GM19025 (cell line): ENCODE measurements at regions not wholly inside any gene's neighbourhood (a gene's known extent, or its start where the extent isn't known, plus 50 kb on each side); places are given as distances from the start of the nearest gene placed in this dataset.
A peak's percentile ranks its signal among the peaks of the same experiment; 100 is the strongest.
"Not testable (repeated sequence)": the region's sequence is repeated elsewhere in the genome, so short reads cannot be mapped to it uniquely, and the experiment has no call there.

ENCODE experiments used
- ATAC-seq: cut with Tn5 transposase; IDR thresholded peaks from one replicate; pipeline ENCODE4 v1.9.1; 2021; ENCODE audit warnings: mild to moderate bottlenecking, low read depth, moderate library complexity; ENCODE audit not compliant: unreplicated experiment

DNA sequence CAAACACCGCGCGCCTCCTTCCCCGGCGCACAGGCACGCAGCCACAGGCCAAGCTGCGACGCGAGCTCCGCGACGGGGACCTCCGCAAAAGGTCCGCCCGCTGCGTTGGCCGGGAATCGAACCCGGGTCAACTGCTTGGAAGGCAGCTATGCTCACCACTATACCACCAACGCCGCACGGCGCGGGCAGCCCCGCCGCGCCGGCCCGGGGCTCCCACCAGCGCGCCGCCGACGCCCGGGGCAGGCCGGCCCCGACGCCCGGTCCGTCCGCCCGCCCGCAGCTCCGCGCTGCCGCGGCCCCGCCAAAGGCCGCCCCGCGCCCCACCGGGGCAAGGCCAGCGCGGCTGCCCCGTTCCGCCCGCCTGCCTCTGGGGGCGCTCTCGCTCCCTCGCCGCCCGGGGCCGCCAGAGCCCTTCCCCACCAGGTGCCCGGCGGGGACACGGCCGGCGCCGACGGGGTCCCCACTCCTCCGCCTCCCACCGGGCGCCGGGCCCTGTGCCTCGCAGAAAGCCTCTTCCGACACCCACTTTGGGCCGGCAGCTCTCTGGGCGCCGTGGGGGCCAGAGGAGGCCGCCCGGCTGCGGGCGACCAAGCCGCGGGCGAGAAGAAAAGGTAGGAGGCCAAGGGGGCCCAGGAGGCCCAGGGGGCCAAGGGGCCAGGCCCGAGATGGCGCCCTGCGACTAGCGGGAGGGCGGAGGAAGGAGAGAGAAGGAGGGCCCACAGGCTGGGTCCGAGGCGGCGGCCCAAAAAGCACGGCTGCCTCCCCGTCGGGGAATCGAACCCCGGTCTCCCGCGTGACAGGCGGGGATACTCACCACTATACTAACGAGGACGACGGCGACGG, 50.2 kb upstream of the FCGR2A start:
- peak; percentile 22 for ATAC-seq

DNA sequence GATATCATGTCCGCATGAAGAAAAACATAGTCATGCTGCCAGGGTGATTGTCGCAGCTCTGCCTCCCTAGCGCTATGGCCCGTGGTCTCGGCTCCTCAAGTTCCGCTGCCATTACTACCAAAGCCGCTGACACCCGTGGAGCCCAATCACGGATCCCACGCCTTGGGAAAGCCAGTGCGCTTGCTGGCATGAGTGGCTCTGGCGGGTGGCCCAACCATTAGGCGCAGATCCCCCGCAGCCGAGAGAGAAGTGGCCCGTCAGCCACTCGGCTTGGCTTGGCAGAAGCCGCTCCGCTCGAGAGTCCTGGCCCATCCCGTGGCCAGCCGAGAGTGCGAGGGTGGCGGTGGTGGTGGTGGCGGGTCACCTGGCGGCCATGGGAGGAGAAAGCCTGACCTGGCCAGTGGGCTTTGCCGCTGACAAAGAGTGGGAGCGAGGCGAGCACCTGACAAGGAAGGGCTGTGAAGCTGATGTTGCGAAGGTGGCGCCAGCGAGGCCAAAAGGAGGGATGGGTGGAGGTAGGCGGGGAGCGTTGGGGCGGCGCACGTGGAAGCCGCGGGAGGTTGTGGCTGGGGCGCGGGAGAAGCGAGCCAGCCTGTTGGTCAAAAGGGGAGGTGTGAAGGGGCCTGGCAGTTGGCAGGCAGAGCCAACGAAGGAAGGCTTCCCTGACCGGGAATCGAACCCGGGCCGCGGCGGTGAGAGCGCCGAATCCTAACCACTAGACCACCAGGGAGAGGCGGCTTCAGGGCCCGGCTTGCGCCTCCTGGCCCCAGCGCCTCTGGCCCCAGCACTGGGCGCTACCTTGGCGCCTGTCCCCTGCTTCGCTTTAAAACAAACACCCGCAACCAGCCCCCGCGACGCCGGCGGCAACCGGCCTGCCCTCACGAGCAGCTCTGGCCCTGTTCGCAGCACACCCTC, 51.0 kb upstream of the FCGR2A start:
- peak; percentile 55 for ATAC-seq

DNA sequence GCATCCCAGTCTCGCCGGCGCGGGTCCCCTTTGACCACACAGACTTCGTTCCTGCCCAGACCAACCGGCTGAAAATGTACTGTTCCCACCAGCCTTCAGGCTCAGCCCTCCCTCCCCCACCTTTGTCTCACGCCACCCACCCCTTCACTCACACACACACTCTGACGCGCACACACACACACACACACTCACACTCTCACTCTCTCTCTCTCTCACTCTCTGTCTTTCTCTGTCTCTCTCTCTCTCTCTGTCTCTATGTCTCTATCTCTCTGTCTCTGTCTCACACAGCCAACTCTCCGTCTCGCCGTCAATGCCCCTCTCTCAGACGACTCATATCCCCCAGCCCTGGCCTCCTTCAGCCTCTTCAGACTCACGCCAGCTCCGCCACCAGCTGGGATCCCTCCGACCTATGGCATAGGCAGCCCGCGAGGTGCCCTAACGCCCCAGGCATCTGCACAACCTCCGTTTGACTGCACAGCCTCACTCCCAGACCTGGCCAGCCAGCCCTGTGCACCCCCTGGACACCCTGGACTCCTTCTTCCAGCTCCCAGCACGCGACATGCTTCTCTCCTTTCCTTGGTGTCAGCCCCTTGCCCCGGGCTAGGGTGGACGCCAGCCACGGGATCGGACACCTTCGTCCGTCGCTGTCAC, 53.4 kb upstream of the FCGR2A start:
- ATAC-seq, result not testable (repeated sequence)

DNA sequence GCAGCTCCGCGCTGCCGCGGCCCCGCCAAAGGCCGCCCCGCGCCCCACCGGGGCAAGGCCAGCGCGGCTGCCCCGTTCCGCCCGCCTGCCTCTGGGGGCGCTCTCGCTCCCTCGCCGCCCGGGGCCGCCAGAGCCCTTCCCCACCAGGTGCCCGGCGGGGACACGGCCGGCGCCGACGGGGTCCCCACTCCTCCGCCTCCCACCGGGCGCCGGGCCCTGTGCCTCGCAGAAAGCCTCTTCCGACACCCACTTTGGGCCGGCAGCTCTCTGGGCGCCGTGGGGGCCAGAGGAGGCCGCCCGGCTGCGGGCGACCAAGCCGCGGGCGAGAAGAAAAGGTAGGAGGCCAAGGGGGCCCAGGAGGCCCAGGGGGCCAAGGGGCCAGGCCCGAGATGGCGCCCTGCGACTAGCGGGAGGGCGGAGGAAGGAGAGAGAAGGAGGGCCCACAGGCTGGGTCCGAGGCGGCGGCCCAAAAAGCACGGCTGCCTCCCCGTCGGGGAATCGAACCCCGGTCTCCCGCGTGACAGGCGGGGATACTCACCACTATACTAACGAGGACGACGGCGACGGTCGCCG, 57.4 kb upstream of the FCGR2A start:
- ATAC-seq, result peak; percentile 32

DNA sequence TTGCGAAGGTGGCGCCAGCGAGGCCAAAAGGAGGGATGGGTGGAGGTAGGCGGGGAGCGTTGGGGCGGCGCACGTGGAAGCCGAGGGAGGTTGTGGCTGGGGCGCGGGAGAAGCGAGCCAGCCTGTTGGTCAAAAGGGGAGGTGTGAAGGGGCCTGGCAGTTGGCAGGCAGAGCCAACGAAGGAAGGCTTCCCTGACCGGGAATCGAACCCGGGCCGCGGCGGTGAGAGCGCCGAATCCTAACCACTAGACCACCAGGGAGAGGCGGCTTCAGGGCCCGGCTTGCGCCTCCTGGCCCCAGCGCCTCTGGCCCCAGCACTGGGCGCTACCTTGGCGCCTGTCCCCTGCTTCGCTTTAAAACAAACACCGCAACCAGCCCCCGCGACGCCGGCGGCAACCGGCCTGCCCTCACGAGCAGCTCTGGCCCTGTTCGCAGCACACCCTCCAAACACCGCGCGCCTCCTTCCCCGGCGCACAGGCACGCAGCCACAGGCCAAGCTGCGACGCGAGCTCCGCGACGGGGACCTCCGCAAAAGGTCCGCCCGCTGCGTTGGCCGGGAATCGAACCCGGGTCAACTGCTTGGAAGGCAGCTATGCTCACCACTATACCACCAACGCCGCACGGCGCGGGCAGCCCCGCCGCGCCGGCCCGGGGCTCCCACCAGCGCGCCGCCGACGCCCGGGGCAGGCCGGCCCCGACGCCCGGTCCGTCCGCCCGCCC, 58.1 kb upstream of the FCGR2A start:
- ATAC-seq, result peak; percentile 37

DNA sequence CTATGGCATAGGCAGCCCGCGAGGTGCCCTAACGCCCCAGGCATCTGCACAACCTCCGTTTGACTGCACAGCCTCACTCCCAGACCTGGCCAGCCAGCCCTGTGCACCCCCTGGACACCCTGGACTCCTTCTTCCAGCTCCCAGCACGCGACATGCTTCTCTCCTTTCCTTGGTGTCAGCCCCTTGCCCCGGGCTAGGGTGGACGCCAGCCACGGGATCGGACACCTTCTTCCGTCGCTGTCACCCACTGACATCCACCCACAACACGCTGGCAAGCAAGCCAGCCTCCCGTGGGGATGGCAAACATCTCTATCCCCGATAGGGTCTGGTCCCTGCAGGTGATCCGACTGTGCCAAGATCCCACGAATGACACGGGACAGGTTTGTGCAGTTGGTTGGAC, 60.5 kb upstream of the FCGR2A start:
- ATAC-seq, result not testable (repeated sequence)

DNA sequence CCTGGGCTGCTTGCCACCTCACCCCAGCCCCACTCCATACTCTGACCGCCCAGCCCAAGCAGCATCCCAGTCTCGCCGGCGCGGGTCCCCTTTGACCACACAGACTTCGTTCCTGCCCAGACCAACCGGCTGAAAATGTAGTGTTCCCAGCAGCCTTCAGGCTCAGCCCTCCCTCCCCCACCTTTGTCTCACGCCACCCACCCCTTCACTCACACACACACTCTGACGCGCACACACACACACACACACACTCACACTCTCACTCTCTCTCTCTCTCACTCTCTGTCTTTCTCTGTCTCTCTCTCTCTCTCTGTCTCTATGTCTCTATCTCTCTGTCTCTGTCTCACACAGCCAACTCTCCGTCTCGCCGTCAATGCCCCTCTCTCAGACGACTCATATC, 61.0 kb upstream of the FCGR2A start:
- not testable (repeated sequence) for ATAC-seq

DNA sequence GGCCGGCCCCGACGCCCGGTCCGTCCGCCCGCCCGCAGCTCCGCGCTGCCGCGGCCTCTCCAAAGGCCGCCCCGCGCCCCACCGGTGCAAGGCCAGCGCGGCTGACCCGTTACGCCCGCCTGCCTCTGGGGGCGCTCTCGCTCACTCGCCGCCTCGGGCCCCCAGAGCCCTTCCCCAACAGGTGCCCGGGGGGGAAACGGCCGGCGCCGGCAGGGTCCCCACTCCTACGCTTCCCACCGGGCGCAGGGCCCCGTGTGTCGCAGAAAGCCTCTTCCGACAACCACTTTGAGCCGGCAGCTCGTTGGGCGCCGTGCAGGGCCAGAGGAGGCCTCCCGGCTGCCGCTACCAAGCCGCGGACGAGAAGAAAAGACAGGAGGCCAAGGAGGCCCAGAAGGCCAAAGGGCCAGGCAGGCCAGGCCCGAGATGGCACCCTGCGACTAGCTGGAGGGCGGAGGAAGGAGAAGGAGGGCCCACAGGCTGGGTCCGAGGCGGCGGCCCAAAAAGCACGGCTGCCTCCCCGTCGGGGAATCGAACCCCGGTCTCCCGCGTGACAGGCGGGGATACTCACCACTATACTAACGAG, 64.9 kb upstream of the FCGR2A start:
- ATAC-seq, result peak; percentile 47

DNA sequence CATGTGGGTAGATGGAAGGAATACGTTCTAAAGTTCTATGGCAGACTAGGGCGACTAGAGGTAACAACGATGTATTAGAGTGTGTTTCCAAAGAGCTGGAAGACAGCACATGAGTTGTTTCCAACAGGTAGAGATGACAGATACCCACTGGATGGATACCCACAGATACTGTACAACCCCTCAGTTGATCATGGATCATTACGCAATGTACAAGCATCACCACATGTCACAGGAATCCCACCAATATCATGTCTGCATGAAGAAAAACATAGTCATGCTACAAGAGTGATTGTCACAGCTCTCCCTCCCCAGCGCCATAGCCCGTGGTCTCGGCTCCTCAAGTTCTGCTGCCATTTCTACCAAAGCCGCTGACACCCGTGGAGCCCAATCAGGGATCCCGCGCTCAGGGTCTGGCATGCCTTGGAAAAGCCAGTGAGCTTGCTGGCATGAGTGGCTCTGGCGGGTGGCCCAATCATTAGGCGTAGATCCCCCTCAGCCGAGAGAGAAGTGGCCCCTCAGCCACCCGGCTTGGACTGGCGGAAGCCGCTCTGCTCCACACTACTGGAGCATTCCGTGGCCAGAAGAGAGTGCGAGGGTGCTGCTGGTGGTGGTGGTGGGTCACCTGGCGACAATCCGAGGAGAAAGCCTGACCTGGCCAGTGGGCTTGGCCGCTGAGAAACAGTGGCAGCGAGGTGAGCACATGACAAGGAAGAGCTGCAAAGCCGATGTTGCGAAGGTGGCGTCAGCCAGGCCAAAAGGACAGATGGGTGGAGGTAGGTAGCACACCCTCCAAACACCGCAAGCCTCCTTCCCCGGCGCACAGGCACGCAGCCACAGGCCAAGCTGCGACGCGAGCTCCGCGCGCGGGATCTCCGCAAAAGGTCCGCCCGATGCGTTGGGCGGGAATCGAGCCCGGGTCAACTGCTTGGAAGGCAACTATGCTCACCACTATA, 65.7 kb upstream of the FCGR2A start:
- no peak for ATAC-seq

DNA sequence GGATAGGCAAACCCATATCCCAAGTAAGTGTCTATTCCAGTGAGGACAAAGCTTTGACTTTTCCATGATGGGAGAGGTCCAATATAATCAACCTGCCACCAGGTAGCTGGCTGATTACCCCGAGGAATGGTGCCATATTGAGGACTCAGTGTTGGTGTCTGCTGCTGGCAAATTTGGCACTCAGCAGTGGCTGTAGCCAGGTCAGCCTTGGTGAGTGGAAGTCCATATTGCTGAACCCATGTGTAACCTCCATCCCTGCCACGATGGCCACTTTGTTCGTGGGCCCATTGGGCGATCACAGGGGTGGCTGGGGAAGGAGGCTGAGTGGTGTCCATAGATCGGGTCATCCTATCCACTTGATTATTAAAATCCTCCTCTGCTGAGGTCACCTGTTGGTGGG, 65.5 kb upstream of the CFAP126 start:
- ATAC-seq, result not testable (repeated sequence)

DNA sequence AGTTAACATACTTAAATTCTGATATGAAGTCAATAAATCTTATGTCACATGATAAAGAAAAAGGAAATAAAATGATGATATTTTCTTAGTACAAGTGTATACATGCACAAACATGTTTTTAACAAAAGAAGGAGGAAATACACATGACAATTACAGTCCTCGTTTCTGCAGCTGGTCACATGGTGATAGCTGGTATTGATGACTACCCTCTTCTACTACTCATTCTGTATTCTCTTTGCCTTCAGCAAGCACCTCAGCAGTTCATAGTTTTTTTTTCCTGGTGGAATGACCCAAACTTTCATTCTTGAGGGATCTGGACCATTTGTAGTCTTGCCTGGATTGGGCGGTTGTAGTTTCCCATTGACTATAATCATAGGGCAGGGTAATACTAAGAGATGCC, 64.4 kb upstream of the CFAP126 start:
- ATAC-seq, result no peak

DNA sequence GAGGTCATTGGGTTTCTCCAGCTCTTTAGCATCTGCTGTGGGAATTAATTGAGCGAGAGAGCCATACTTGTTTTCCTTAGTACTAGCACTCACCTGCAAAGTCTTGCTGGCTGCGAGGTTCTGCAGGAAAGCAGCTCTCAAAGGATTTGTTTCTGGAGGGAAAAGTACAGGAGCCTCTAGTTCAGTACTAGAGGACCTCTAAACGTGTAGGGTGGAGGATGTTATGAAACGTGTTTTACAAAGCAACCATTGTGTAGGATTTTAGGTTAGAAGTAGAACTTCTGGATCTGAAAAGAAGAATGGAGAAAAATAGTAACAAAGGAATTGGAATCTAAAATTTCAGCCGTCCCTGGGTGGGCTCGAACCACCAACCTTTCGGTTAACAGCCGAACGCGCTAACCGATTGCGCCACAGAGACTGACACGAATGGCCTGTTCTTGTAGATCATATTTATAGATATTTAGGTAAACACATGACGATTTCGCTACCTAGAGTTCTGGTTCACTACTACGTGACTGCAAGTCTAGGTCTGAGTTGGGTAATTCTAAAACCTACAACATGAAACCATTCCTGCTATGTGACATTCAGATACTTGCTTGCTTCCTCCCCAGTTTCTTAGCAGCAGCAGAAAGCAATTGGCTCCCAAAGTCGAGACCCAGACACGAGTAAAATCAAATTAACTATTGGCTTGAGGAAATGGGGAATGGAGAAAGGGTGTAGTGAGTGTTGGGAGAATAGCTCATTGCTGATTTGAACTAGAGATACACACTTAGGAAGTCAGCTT, 60.2 kb upstream of the CFAP126 start:
- no peak for ATAC-seq

DNA sequence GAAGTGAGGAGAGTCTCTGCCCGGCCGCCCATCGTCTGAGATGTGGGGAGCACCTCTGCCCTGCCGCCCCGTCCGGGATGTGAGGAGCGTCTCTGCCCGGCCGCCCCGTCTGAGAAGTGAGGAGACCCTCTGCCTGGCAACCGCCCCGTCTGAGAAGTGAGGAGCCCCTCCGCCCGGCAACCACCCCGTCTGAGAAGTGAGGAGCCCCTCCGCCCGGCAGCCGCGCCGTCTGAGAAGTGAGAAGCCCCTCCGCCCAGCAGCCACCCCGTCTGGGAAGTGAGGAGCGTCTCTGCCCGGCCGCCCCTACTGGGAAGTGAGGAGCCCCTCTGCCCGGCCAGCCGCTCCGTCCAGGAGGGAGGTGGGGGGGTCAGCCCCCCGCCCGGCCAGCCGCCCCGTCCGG, 55.2 kb upstream of the CFAP126 start:
- not testable (repeated sequence) for ATAC-seq

DNA sequence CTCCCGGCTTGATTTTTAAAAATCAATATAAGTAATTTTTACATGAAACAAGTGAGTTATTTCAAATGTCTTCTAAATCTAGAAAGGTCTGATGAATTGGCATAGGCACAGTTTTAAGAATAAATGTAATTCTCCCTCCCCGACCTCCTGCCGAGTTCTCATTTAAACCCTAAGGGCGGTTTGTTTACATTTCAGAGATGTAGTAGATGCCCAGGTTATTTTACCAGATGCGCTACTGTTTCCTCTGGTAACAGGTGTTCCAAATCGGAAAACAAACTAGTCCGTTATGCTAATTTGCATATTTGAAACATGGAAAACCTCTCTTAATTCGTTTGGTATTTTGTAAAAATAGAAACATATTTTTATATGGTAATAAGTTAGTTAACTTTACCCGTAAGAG, 53.8 kb upstream of the CFAP126 start:
- no peak for ATAC-seq

DNA sequence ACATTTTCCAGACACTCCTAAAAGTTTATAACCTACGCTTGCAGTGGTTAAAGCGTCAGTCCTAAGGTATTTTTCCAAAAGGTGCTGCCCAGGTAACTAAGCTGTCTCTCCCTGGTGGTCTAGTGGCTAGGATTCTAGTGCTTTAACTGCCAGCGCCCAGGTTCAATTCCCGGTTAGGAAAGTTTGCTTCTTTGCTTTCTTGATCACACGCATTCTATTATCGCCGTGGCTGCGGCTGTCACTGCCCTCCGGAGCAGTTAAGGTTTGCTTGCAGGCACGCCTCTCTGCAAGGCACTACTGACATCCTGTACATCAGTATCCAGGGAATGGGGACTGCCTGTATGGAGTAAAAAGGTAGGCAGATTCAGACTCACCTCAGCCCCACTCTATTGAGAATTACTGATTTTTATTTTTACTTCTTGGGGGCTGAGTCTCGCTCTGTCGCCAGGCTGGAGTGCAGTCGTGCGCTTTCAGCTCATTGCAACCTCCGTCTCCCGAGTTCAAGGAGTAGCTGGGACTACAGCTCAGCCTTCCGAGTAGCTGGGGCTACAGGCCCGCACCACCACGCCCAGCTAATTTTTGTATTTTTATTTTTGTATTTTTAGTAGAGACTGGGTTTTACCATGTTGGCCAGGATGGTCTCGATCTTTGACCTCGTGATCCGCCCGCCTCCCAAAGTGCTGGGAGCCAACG, 53.2 kb upstream of the CFAP126 start:
- ATAC-seq, result no peak

DNA sequence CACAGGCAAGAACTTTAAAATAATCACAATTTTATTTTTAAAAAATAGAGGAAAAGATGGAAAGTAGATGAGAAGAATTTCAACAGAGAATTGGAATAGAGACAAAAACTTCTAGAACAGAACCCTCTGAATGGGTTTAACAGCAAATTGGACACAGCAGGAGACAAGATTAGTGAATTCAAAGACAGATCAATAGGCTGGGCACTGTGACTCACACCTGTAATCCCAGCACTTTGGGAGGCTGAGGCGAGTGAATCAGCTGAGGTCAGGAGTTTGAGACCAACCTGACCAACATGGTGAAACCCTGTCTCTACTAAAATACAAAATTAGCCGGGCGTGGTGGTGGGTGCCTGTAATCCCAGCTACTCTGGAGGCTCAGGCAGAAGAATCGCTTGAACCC, 49.9 kb upstream of the CFAP126 start:
- ATAC-seq, result not testable (repeated sequence)
